WERI-Rb-1 (cell line): ENCODE measurements at regions not wholly inside any gene's neighbourhood (a gene's known extent, or its start where the extent isn't known, plus 50 kb on each side); places are given as distances from the start of the nearest gene placed in this dataset.

Experiments
- DNase-seq: peaks from one replicate; pipeline ENCODE4 v3.0.0-alpha.2; 2020
- H3K27ac ChIP-seq: fragments of 250-450 bp; sonication (Bioruptor Pico); 2 replicates; pipeline ENCODE4 v1.5.1; 2020; ENCODE audit warnings: mild to moderate bottlenecking, moderate library complexity
- H3K27me3 ChIP-seq: fragments of 250-450 bp; sonication (Bioruptor Pico); 2 replicates; pipeline ENCODE4 v1.5.1; 2021; ENCODE audit warnings: mild to moderate bottlenecking, low read depth, moderate library complexity; ENCODE audit not compliant: insufficient read depth, severe bottlenecking
- H3K36me3 ChIP-seq: fragments of 250-450 bp; sonication (Bioruptor Pico); 2 replicates; pipeline ENCODE4 v1.5.1; 2020; ENCODE audit warnings: mild to moderate bottlenecking, moderate library complexity
- H3K4me3 ChIP-seq: 2 replicates; pipeline ENCODE4 v1.5.1; 2011; ENCODE audit warnings: low read depth, mild to moderate bottlenecking, control low read depth, low read length
- H3K9me3 ChIP-seq: fragments of 250-450 bp; sonication (Bioruptor Pico); 2 replicates; pipeline ENCODE4 v1.5.1; 2021; ENCODE audit warnings: mild to moderate bottlenecking, moderate library complexity; ENCODE audit not compliant: severe bottlenecking
- CTCF ChIP-seq: IDR thresholded peaks from 2 replicates; pipeline ENCODE4 v1.5.1; 2011; ENCODE audit warnings: low read depth, mild to moderate bottlenecking, control low read depth, inconsistent platforms, low read length

GRCh38 chr16:9393591-9393990 is 302.1 kb downstream of the HAPSTR1 start:
- Histone ChIP-seq H3K9me3 (no peaks in the 10 kb centered on the region), H3K4me3 (no peak overlapping the region), H3K27ac (no peak overlapping the region), H3K36me3 (no peaks in the 10 kb centered on the region), H3K27me3 (no peaks in the 10 kb centered on the region)
- TF ChIP-seq CTCF, result no peak
- DNase-seq, result no peak

GRCh38 chr16:9395958-9396359 is 304.5 kb downstream of the HAPSTR1 start:
- DNase-seq, result no peak
- no peaks in the 10 kb centered on the region for H3K9me3 ChIP-seq
- H3K27ac ChIP-seq, result no peak overlapping the region
- H3K4me3 ChIP-seq, result no peak overlapping the region
- no peaks in the 10 kb centered on the region for H3K27me3 ChIP-seq
- no peaks in the 10 kb centered on the region for H3K36me3 ChIP-seq
- no peak for TF ChIP-seq CTCF

DNA sequence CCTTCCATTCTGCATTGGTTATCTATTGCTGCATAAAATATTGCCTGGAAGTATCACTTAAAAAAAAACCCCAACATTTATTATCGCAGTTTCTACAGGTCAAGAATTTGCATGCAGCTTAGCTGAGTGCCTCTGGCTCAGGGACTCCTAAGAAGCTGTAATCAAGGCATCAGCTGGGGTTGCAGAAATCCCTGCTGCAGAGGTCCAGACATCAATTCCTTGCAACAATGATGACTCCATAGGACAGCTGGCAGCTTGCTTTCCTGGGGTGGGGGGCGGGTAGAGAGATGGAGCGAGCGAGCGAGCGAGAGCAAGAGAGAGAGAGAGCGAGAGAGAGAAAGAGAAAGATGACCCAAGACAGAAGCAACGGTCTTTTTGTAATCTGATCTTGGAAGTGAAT is 308.1 kb downstream of the HAPSTR1 start:
- Histone ChIP-seq H3K27me3 (no peaks in the 10 kb centered on the region), H3K27ac (peak overlapping the region; percentile 78), H3K4me3 (peak overlapping the region; percentile 22), H3K9me3 (no peaks in the 10 kb centered on the region), H3K36me3 (no peaks in the 10 kb centered on the region)
- no peak for TF ChIP-seq CTCF
- DNase-seq, result peak; percentile 68

GRCh38 chr16:9401173-9401572 is 309.7 kb downstream of the HAPSTR1 start:
- H3K4me3 ChIP-seq, result no peak overlapping the region
- H3K9me3 ChIP-seq, result no peaks in the 10 kb centered on the region
- no peaks in the 10 kb centered on the region for H3K27me3 ChIP-seq
- no peaks in the 10 kb centered on the region for H3K36me3 ChIP-seq
- DNase-seq, result no peak
- H3K27ac ChIP-seq, result no peak overlapping the region
- TF ChIP-seq CTCF, result no peak

DNA sequence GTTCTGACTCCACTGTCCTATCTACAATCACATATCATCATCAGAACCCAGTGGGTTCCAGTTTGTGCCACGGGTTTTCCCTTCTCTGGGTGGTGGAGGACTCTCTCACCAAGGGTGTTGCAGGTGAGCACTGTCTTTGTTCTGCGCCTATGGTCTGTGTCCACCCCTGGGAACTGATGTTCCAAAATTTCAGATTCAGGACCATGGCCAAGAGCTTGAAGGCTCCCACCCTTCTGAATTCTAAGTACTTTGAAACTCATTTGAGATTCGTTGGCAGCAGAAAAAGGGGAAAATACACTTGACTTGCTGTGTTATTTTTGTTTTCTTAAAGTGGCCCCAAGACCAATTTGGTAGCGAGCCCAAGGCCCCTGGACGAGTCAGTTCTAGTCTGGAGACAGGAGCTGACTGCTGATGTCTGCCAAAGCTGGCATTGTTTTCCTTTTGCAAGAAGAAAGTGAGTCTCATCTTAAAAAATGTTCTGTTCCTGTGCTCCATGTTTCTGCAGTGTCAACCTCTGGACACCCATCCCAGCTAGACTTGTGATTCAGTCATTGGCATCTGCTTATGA is 310.9 kb downstream of the HAPSTR1 start:
- H3K36me3 ChIP-seq, result no peaks in the 10 kb centered on the region
- H3K4me3 ChIP-seq, result no peak overlapping the region
- no peaks in the 10 kb centered on the region for H3K9me3 ChIP-seq
- DNase-seq, result no peak
- no peak for TF ChIP-seq CTCF
- H3K27me3 ChIP-seq, result no peaks in the 10 kb centered on the region
- H3K27ac ChIP-seq, result no peak overlapping the region; the same call in 1 of the 2 replicates

GRCh38 chr16:9404811-9405210 is 313.4 kb downstream of the HAPSTR1 start:
- H3K27me3 ChIP-seq, result no peaks in the 10 kb centered on the region
- H3K27ac ChIP-seq, result no peak overlapping the region
- H3K4me3 ChIP-seq, result no peak overlapping the region
- H3K36me3 ChIP-seq, result no peaks in the 10 kb centered on the region
- DNase-seq, result no peak
- H3K9me3 ChIP-seq, result no peaks in the 10 kb centered on the region
- no peak for TF ChIP-seq CTCF
